ENCODE measurements at regions not wholly inside any gene's neighbourhood (a gene's known extent, or its start where the extent isn't known, plus 50 kb on each side); places are given as distances from the start of the nearest gene placed in this dataset.

DNA sequence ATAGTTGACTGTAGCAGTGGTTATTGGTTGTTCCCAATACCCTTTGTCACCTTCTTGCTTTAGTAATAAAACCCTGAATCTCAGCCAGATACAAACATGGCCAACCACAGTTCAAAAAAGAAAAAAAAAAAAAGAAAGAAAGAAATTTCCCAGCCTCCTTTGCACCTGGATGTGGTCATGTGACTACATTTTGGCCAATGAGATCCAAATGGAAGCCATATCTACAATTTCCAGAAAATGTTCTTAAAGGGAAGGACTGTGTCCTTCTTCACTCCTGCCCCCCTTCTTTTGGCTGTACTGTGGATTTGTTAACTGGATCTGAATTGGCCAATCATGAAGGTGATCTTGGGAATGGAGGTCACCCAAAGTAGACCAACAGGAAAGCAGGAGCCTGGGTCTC lies 141.9 kb downstream of the SOX9 start:
- TF ChIP-seq CTCF (conservative IDR thresholded peaks at IDR 0.05; ENCODE audit: low read depth, low read length), result no peak
- TF ChIP-seq EZH2 (IDR thresholded peaks at IDR 0.05; ENCODE audit: borderline replicate concordance, low read depth, low read length, poor library complexity, severe bottlenecking), result no peak

All from A673 (cell line).